H1 (cell line): ENCODE measurements at regions not wholly inside any gene's neighbourhood (a gene's known extent, or its start where the extent isn't known, plus 50 kb on each side); places are given as distances from the start of the nearest gene placed in this dataset.
"Not testable (repeated sequence)": the region's sequence is repeated elsewhere in the genome, so short reads cannot be mapped to it uniquely, and the experiment has no call there.

ENCODE experiments used
- EGR1 ChIP-seq: IDR thresholded peaks from 2 replicates; pipeline ENCODE4 v1.6.1; 2011; ENCODE audit warnings: low read depth, low read length, borderline replicate concordance
- NRF1 ChIP-seq: IDR thresholded peaks from 2 replicates; pipeline ENCODE4 v1.6.1; 2011; ENCODE audit warnings: mild to moderate bottlenecking, low read depth, low read length, improper control_type of control experiment
- PHF8 ChIP-seq: fragments of 200-600 bp; sonication (generic); conservative IDR thresholded peaks from 2 replicates; pipeline ENCODE4 v1.7.1; 2012; ENCODE audit warnings: low read depth, mild to moderate bottlenecking, inconsistent platforms, low read length, moderate library complexity
- SRF ChIP-seq: IDR thresholded peaks from 2 replicates; pipeline ENCODE4 v1.6.1; 2011; ENCODE audit warnings: mild to moderate bottlenecking, low read depth, low read length, moderate library complexity
- SUZ12 ChIP-seq: fragments of 200-600 bp; sonication (generic); IDR thresholded peaks from 2 replicates; pipeline ENCODE4 v1.6.1; 2012; ENCODE audit warnings: mild to moderate bottlenecking, inconsistent platforms, low read length, moderate library complexity, mixed read lengths
- TF ChIP-seq, protein P1 (sequence below), 3 experiments: IDR thresholded peaks; 1 replicate in 2 of 3; 2 replicates in 1 of 3; pipeline versions ENCODE4 v1.5.1 to v1.6.1; 2011; ENCODE audit warnings: low read length in 3 of 3, mild to moderate bottlenecking in 3 of 3, inconsistent platforms in 2 of 3, low read depth in 1 of 3, moderate library complexity in 1 of 3; ENCODE audit not compliant: insufficient read depth in 1 of 3; ENCODE audit errors: control extremely low read depth in 1 of 3

DNA sequence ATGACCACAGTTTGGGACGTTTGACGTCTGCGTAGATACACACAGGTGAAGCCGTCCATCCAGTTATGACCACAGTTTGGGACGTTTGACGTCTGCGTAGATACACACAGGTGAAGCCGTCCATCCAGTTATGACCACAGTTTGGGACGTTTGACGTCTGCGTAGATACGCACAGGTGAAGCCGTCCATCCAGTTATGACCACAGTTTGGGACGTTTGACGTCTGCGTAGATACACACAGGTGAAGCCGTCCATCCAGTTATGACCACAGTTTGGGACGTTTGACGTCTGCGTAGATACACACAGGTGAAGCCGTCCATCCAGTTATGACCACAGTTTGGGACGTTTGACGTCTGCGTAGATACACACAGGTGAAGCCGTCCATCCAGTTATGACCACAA lies 243.8 kb upstream of the HDAC4 start:
- TF ChIP-seq, protein P1, sequence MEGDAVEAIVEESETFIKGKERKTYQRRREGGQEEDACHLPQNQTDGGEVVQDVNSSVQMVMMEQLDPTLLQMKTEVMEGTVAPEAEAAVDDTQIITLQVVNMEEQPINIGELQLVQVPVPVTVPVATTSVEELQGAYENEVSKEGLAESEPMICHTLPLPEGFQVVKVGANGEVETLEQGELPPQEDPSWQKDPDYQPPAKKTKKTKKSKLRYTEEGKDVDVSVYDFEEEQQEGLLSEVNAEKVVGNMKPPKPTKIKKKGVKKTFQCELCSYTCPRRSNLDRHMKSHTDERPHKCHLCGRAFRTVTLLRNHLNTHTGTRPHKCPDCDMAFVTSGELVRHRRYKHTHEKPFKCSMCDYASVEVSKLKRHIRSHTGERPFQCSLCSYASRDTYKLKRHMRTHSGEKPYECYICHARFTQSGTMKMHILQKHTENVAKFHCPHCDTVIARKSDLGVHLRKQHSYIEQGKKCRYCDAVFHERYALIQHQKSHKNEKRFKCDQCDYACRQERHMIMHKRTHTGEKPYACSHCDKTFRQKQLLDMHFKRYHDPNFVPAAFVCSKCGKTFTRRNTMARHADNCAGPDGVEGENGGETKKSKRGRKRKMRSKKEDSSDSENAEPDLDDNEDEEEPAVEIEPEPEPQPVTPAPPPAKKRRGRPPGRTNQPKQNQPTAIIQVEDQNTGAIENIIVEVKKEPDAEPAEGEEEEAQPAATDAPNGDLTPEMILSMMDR (IDR thresholded peaks at IDR 0.05; ENCODE audit: control extremely low read depth in 1 of 3, insufficient read depth in 1 of 3, low read depth in 1 of 3, low read length in 3 of 3): not testable (repeated sequence)
- TF ChIP-seq NRF1, PHF8, EGR1, SRF, SUZ12: not testable (repeated sequence)
